ENCODE measurements at regions not wholly inside any gene's neighbourhood (a gene's known extent, or its start where the extent isn't known, plus 50 kb on each side); places are given as distances from the start of the nearest gene placed in this dataset.

DNA sequence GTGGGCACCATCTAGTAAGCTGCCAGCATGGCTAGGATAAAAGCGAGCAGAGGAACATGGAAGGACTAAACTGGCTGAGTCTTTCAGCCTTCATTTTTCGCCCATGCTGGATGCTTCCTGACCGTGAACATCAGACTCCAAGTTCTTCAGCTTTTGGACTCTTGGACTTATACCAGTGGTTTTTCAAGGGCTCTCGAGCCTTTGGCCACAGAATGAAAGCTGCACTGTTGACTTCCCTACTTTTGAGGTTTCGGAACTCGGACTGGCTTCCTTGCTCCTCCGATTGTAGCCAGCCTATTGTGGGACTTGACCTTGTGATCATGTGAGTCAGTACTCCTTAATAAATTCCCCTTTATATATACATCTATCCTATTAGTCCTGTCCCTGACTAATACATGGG lies 785.1 kb upstream of the SLITRK6 start:
- Histone ChIP-seq H3K4me2 (ENCODE audit: low read length) (no peak overlapping the region), H3K4me3 (ENCODE audit: low read depth, low read length, poor library complexity, severe bottlenecking) (no peak overlapping the region), H4K20me1 (ENCODE audit: insufficient read depth, low read length) (no peaks in the 10 kb centered on the region), H3K79me2 (ENCODE audit: insufficient read depth, low read depth, low read length) (no peaks in the 10 kb centered on the region), H3K27ac (ENCODE audit: low read depth, low read length, poor library complexity, severe bottlenecking) (no peak overlapping the region), H3K4me1 (ENCODE audit: insufficient read depth, low read length, poor library complexity, severe bottlenecking) (no peaks in the 10 kb centered on the region), H3K36me3 (ENCODE audit: insufficient read depth, low read length) (no peaks in the 10 kb centered on the region), H3K9me3 (ENCODE audit: low read length) (no peaks in the 10 kb centered on the region), H2AFZ (ENCODE audit: low read length) (no peak overlapping the region), H3K9me2 (ENCODE audit: insufficient read depth, low read length) (no peaks in the 10 kb centered on the region)
- TF ChIP-seq, protein P1, sequence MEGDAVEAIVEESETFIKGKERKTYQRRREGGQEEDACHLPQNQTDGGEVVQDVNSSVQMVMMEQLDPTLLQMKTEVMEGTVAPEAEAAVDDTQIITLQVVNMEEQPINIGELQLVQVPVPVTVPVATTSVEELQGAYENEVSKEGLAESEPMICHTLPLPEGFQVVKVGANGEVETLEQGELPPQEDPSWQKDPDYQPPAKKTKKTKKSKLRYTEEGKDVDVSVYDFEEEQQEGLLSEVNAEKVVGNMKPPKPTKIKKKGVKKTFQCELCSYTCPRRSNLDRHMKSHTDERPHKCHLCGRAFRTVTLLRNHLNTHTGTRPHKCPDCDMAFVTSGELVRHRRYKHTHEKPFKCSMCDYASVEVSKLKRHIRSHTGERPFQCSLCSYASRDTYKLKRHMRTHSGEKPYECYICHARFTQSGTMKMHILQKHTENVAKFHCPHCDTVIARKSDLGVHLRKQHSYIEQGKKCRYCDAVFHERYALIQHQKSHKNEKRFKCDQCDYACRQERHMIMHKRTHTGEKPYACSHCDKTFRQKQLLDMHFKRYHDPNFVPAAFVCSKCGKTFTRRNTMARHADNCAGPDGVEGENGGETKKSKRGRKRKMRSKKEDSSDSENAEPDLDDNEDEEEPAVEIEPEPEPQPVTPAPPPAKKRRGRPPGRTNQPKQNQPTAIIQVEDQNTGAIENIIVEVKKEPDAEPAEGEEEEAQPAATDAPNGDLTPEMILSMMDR (conservative IDR thresholded peaks at IDR 0.05; ENCODE audit: low read length) = no peak
- TF ChIP-seq EZH2phosphoT487 (IDR thresholded peaks at IDR 0.05; ENCODE audit: borderline replicate concordance, low read depth, low read length) = no peak
- BruUV-seq (replicated peaks) = no TSS peak
- no peak for DNase-seq (ENCODE audit: low spot score)
- ChIA-PET POLR2A (interaction anchor here (0.6 to 1.1 kb wide), 2 partner anchors 30 to 73 kb away, joined by 3 read pairs; no protein-coding TSS in a partner anchor), CTCF (ENCODE audit: unreplicated experiment) (no interaction called here)
- intact Hi-C loops (cut with micrococcal nuclease; ENCODE audit: unreplicated experiment) = no loop called here

DNA sequence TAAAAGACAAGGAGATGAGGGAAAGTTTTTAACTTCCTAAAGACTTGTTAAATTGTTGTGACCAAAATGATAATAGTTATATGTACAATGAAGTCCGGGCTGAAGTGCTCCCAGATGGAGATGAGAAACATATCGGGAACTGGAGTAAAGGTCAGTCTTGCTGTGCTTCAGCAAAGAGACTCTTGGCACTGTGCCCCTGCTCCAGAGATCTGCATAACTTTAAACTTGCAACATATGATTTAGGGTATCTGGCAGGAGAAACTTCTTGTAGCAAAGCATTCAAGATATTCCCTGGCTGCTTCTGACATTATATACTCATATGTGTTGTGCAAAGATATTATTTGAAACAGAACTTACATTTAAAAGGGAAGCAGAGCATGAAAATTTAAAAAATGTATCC lies 786.6 kb upstream of the SLITRK6 start:
- Histone ChIP-seq H2AFZ (ENCODE audit: low read length) (no peak overlapping the region), H3K79me2 (ENCODE audit: insufficient read depth, low read depth, low read length) (no peaks in the 10 kb centered on the region), H3K9me3 (ENCODE audit: low read length) (no peaks in the 10 kb centered on the region), H3K4me3 (ENCODE audit: low read depth, low read length, poor library complexity, severe bottlenecking) (no peak overlapping the region), H3K4me2 (ENCODE audit: low read length) (no peak overlapping the region), H3K9me2 (ENCODE audit: insufficient read depth, low read length) (no peaks in the 10 kb centered on the region), H3K36me3 (ENCODE audit: insufficient read depth, low read length) (no peaks in the 10 kb centered on the region), H4K20me1 (ENCODE audit: insufficient read depth, low read length) (no peaks in the 10 kb centered on the region), H3K4me1 (ENCODE audit: insufficient read depth, low read length, poor library complexity, severe bottlenecking) (no peaks in the 10 kb centered on the region), H3K27ac (ENCODE audit: low read depth, low read length, poor library complexity, severe bottlenecking) (no peak overlapping the region)
- intact Hi-C loops (cut with micrococcal nuclease; ENCODE audit: unreplicated experiment) = no loop called here
- TF ChIP-seq EZH2phosphoT487 (IDR thresholded peaks at IDR 0.05; ENCODE audit: borderline replicate concordance, low read depth, low read length) = no peak
- TF ChIP-seq, protein P1 (conservative IDR thresholded peaks at IDR 0.05; ENCODE audit: low read length) = no peak
- ChIA-PET POLR2A (no interaction called here), CTCF (ENCODE audit: unreplicated experiment) (no interaction called here)
- no peak for DNase-seq (ENCODE audit: low spot score)
- BruUV-seq (replicated peaks) = no TSS peak

DNA sequence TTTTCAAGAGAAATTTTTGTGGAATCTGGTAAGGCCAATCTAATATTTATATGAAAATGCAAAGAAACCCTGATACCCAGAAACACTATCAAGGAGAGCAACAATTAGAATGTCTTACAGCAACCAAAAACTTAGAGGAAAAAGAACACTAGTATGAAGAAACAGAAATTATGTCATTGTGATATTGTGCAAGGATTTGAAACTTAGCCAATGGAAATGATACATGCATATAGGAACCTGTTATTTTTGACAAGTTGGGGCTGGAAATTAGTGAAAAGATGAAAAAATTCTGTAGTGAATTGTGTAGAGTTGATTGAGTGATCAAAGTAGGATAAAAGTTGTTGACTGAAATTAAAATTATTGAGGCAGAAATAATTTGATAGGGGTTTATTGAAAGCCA lies 792.6 kb upstream of the SLITRK6 start:
- POLR2A ChIA-PET = no interaction called here
- no peaks in the 10 kb centered on the region for H3K9me2 ChIP-seq (ENCODE audit: insufficient read depth, low read length)
- no peak overlapping the region for H3K27ac ChIP-seq (ENCODE audit: low read depth, low read length, poor library complexity, severe bottlenecking)
- H3K4me3 ChIP-seq (ENCODE audit: low read depth, low read length, poor library complexity, severe bottlenecking) = no peak overlapping the region
- no peak for TF ChIP-seq EZH2phosphoT487 (IDR thresholded peaks at IDR 0.05; ENCODE audit: borderline replicate concordance, low read depth, low read length)
- TF ChIP-seq, protein P1 (conservative IDR thresholded peaks at IDR 0.05; ENCODE audit: low read length) = no peak
- no peak overlapping the region for H2AFZ ChIP-seq (ENCODE audit: low read length)
- intact Hi-C loops (cut with micrococcal nuclease; ENCODE audit: unreplicated experiment) = no loop called here
- H3K9me3 ChIP-seq (ENCODE audit: low read length) = no peaks in the 10 kb centered on the region
- no peaks in the 10 kb centered on the region for H3K36me3 ChIP-seq (ENCODE audit: insufficient read depth, low read length)
- CTCF ChIA-PET (ENCODE audit: unreplicated experiment) = no interaction called here
- no peaks in the 10 kb centered on the region for H3K79me2 ChIP-seq (ENCODE audit: insufficient read depth, low read depth, low read length)
- no peak overlapping the region for H3K4me2 ChIP-seq (ENCODE audit: low read length)
- no peaks in the 10 kb centered on the region; the same call in 1 of the 2 replicates for H4K20me1 ChIP-seq (ENCODE audit: insufficient read depth, low read length)
- DNase-seq (ENCODE audit: low spot score) = no peak
- H3K4me1 ChIP-seq (ENCODE audit: insufficient read depth, low read length, poor library complexity, severe bottlenecking) = no peaks in the 10 kb centered on the region
- BruUV-seq (replicated peaks) = no TSS peak
